GM12875 (cell line): ENCODE measurements at regions not wholly inside any gene's neighbourhood (a gene's known extent, or its start where the extent isn't known, plus 50 kb on each side); places are given as distances from the start of the nearest gene placed in this dataset.

Source experiments
- H3K4me3 ChIP-seq: one replicate; pipeline ENCODE4 v1.5.1; 2011; ENCODE audit warnings: low read depth, low read length, control low read depth
- TF ChIP-seq, protein P1 (sequence below): IDR thresholded peaks from 2 replicates; pipeline ENCODE4 v1.5.1; 2011; ENCODE audit warnings: low read depth, mild to moderate bottlenecking, control low read depth, inconsistent platforms, low read length, moderate library complexity, borderline replicate concordance; ENCODE audit not compliant: insufficient read depth

DNA sequence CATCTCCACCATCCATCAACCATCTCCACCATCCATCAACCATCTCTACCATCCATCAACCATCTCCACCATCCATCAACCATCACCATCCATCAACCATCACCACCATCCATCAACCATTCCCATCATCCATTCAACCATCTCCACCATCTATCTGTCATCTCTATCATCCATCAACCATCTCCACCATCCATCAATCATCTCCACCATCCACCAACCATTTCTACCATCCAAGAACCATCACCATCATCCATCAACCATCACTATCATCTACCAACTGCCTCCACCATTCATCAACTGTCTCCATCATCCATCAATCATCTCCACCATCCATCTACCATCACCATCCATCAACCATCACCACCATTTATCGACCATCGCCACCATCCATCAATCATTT, 78.8 kb upstream of the CDH4 start:
- TF ChIP-seq, protein P1, sequence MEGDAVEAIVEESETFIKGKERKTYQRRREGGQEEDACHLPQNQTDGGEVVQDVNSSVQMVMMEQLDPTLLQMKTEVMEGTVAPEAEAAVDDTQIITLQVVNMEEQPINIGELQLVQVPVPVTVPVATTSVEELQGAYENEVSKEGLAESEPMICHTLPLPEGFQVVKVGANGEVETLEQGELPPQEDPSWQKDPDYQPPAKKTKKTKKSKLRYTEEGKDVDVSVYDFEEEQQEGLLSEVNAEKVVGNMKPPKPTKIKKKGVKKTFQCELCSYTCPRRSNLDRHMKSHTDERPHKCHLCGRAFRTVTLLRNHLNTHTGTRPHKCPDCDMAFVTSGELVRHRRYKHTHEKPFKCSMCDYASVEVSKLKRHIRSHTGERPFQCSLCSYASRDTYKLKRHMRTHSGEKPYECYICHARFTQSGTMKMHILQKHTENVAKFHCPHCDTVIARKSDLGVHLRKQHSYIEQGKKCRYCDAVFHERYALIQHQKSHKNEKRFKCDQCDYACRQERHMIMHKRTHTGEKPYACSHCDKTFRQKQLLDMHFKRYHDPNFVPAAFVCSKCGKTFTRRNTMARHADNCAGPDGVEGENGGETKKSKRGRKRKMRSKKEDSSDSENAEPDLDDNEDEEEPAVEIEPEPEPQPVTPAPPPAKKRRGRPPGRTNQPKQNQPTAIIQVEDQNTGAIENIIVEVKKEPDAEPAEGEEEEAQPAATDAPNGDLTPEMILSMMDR: no peak
- no peak overlapping the region for H3K4me3 ChIP-seq

DNA sequence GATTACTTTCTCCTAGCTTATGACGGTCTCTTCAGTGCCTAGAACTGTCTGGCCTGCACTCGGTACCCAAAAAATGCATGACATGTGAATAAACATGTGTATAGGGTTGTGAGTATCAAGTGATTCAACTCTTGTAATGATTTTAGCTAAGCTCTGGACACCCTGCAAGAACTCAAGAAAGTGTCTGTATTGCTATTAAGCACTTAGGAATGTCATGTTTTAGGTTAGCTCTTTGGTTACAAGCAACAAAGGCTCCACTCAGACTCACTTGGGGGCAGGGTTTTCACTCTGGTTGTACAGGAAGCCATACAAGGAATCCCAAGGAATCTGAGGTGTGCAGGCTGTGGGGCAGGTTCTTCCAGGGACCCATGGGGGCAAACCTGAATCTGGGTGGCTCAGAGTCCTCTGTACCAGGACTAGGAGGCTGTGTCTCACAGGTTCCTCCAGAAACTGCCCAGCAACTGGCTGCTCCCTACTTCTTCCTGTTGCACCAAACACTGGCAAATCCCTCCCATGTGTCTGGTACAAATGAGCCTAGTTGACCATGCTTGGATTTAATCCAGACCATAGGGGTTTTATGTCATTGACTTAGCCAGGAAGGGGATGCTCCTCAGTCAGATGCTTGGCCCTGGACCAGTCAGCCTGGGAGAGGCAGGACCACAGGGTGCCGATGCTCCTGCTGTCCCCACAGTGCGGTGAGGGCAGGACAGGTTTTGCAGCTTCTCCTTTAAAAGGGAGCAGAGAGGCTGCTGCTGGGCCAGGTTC, 77.9 kb upstream of the CDH4 start:
- no peak overlapping the region for H3K4me3 ChIP-seq

DNA sequence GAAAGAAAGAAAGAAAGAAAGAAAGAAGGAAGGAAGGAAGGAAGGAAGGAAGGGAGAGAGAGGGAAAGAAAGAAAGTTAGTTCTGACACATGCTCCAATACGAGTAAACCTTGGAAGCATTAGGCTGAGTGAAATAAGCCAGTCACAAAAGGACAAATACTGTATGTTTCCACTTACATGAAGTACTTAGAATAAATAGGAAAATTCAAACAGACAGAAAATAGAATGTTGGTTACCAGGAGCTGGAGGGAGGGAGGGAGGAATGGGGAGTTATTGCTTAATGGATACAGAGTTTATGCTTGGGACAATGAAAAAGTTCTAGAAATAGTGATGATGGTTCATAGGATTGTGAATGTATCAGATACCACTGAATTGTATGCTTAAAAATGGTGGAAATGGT, 75.2 kb upstream of the CDH4 start:
- no peak overlapping the region for H3K4me3 ChIP-seq
- TF ChIP-seq, protein P1: no peak

More for the DNA sequence above, 77.9 kb upstream of the CDH4 start:
- TF ChIP-seq, protein P1: no peak

DNA sequence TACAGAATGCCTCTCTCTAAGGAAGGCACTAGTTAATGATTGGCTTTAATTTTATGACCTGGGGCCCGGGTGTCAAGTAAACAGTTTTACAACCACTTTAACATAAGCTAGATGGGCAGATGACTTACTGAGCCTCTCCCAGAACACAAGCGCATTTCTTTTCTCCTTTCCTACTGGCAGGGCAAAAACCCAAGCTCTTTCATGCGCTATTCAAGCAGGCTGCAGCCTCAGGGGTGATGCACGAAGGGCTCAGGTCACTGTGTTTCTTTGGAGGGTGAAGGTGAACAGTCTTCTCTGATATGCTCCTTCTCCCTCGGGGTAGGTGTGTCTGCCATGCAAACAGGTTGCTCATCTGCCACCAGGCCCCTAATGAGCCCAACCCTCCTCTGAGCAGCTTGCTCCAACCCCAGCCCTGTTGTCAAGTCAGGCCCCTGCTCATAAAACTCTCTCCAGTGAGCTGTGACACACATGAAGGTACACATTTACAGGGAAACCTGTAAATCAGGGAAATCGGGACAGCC, 73.5 kb upstream of the CDH4 start:
- no peak overlapping the region for H3K4me3 ChIP-seq
- TF ChIP-seq, protein P1: no peak

DNA sequence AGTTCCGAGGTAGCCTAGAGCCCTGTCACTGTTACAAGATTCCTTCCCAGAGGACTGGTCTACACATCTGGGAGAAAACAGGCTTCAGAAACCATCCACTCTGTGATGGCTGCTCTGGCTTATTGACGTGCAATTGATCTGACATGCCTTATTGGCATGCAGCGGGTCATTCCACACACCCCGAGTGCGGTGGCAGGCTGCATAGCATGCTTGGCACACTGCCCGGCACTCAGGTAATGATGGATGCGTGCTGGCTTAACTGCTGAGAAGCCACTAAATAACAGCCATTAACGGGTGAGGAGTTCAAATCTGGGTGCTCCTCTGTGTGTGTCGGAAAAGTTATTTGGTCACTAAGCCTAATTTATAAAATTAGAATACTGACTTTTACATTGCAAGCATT, 67.9 kb upstream of the CDH4 start:
- TF ChIP-seq, protein P1: no peak
- no peak overlapping the region for H3K4me3 ChIP-seq

DNA sequence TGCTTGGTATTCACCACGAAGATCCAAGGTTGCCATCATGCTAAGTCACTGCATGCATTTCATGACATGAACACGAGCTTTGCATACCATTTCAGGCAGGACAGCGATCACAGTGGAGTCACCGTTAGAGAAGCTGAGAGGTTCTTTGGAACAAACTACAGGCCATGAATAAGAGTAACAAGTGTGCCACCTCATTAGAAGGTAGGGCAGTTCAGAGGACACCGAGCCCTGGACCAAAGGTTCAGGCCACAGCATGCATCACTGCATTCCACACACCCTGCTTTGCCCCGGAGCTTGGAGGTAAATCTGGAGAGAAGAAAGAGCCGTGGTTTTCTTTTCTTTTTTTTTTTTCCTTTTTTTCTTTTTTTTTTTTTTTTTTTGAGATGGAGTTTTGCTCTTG, 66.9 kb upstream of the CDH4 start:
- no peak overlapping the region for H3K4me3 ChIP-seq
- TF ChIP-seq, protein P1: no peak
